H1 (cell line): ENCODE measurements at regions not wholly inside any gene's neighbourhood (a gene's known extent, or its start where the extent isn't known, plus 50 kb on each side); places are given as distances from the start of the nearest gene placed in this dataset.

ENCODE experiments used
- CTCF ChIA-PET: fragments of 300-600 bp; sonication (Branson Sonifier 250); formaldehyde crosslinking; loops from one replicate; lab custom pipeline; 2021; ENCODE audit not compliant: partially characterized antibody; lab: Charles Lee
- POLR2A ChIA-PET: fragments of 300-600 bp; sonication (Branson Sonifier 250); formaldehyde crosslinking; loops from one replicate; lab custom pipeline; 2021; ENCODE audit warnings: inconsistent platforms; ENCODE audit not compliant: partially characterized antibody; lab: Charles Lee
- DNase-seq, 2 experiments: peaks; one replicate each; pipeline versions ENCODE4 v3.0.0 to v3.0.0-alpha.2; 2010 to 2022; ENCODE audit warnings: low spot score in 2 of 2, low read depth in 1 of 2, mixed read lengths in 1 of 2
- FAIRE-seq: peaks from 2 replicates; lab custom pipeline; 2011; peaks lifted over from hg19 to GRCh38; lab: Jason Lieb, UNC
- H2AFZ ChIP-seq: 2 replicates; pipeline ENCODE4 v1.8.1; 2012; ENCODE audit warnings: low read length, inconsistent platforms
- H2AK5ac ChIP-seq: 2 replicates; pipeline ENCODE4 v1.6.1; 2013; ENCODE audit warnings: low read depth, low read length
- H2BK120ac ChIP-seq: replicated peaks from 2 replicates; pipeline ENCODE3; 2013; ENCODE audit warnings: low read depth, low read length, inconsistent platforms
- H2BK12ac ChIP-seq: 2 replicates; pipeline ENCODE4 v1.6.1; 2013; ENCODE audit warnings: low read depth, low read length
- H2BK15ac ChIP-seq: 2 replicates; pipeline ENCODE4 v1.6.1; 2013; ENCODE audit warnings: low read length
- H2BK20ac ChIP-seq: 2 replicates; pipeline ENCODE4 v1.6.1; 2013; ENCODE audit warnings: low read length
- H2BK5ac ChIP-seq: 2 replicates; pipeline ENCODE4 v1.6.1; 2013; ENCODE audit warnings: low read depth, low read length
- H3K14ac ChIP-seq: 2 replicates; pipeline ENCODE4 v1.6.1; 2013; ENCODE audit warnings: inconsistent platforms; ENCODE audit not compliant: insufficient read length
- H3K18ac ChIP-seq: 2 replicates; pipeline ENCODE4 v1.6.1; 2013; ENCODE audit warnings: low read length; ENCODE audit errors: extremely low read depth
- H3K23ac ChIP-seq: 2 replicates; pipeline ENCODE4 v1.6.1; 2013; ENCODE audit warnings: inconsistent platforms; ENCODE audit not compliant: insufficient read length
- H3K23me2 ChIP-seq: 2 replicates; pipeline ENCODE4 v1.6.1; 2013; ENCODE audit warnings: low read depth, low read length
- H3K27ac ChIP-seq: 2 replicates; pipeline ENCODE4 v1.6.1; 2011; ENCODE audit warnings: low read depth, low read length, inconsistent platforms
- H3K27me3 ChIP-seq, 4 experiments: replicated peaks in 1 of 4; 1 replicate in 1 of 4; 2 replicates in 3 of 4; pipeline versions ENCODE4 v1.6.1 to v1.8.1; 2011 to 2013; ENCODE audit warnings: low read length in 3 of 4, mild to moderate bottlenecking in 3 of 4, inconsistent platforms in 2 of 4, mixed read lengths in 2 of 4, moderate library complexity in 1 of 4; ENCODE audit not compliant: control insufficient read depth in 3 of 4, insufficient read depth in 3 of 4; ENCODE audit errors: extremely low read depth in 1 of 4
- H3K36me3 ChIP-seq, 4 experiments: 2 replicates each; pipeline versions ENCODE4 v1.6.1 to v1.8.1; 2011 to 2013; ENCODE audit warnings: mild to moderate bottlenecking in 4 of 4, low read length in 3 of 4, moderate library complexity in 2 of 4, control low read depth in 1 of 4, inconsistent platforms in 1 of 4; ENCODE audit not compliant: insufficient read depth in 4 of 4, control insufficient read depth in 2 of 4
- H3K4ac ChIP-seq: replicated peaks from 2 replicates; pipeline ENCODE3; 2013; ENCODE audit warnings: low read length, low read depth, mixed read lengths, inconsistent platforms; ENCODE audit not compliant: insufficient read length
- H3K4me1 ChIP-seq, 4 experiments: replicated peaks in 1 of 4; 1 replicate in 1 of 4; 2 replicates in 3 of 4; pipeline versions ENCODE4 v1.6.1 to v1.8.1; 2011 to 2013; ENCODE audit warnings: low read length in 3 of 4, inconsistent platforms in 2 of 4, mixed read lengths in 1 of 4; ENCODE audit not compliant: insufficient read depth in 4 of 4, control insufficient read depth in 3 of 4
- H3K4me2 ChIP-seq, 2 experiments: 2 replicates each; pipeline versions ENCODE4 v1.6.1 to v1.8.1; 2011 to 2013; ENCODE audit warnings: low read depth in 2 of 2, low read length in 2 of 2, control low read depth in 1 of 2, inconsistent platforms in 1 of 2, mild to moderate bottlenecking in 1 of 2; ENCODE audit not compliant: insufficient read depth in 1 of 2
- H3K4me3 ChIP-seq, 4 experiments: fragments of 200-600, 300-600 bp in 1 of 4; sonication (generic), shearing (Covaris generic), sonication (Bioruptor Twin) in 1 of 4; 2 replicates each; pipeline versions ENCODE4 v1.5.1 to v1.8.1; 2011 to 2016; ENCODE audit warnings: low read length in 4 of 4, low read depth in 3 of 4, control low read depth in 2 of 4, inconsistent platforms in 2 of 4, mild to moderate bottlenecking in 2 of 4, mixed read lengths in 1 of 4, moderate library complexity in 1 of 4; ENCODE audit not compliant: insufficient read depth in 2 of 4; ENCODE audit errors: extremely low read depth in 1 of 4
- H3K56ac ChIP-seq: replicated peaks from 2 replicates; pipeline ENCODE3; 2013; ENCODE audit warnings: low read depth, mild to moderate bottlenecking, mixed read lengths, low read length, inconsistent platforms; ENCODE audit not compliant: insufficient read length
- H3K79me1 ChIP-seq: 2 replicates; pipeline ENCODE4 v1.6.1; 2013; ENCODE audit warnings: low read depth, low read length, control low read depth
- H3K79me2 ChIP-seq, 2 experiments: 2 replicates each; pipeline versions ENCODE4 v1.6.1 to v1.8.1; 2012 to 2013; ENCODE audit warnings: low read length in 2 of 2, mild to moderate bottlenecking in 2 of 2, inconsistent platforms in 1 of 2; ENCODE audit not compliant: insufficient read depth in 2 of 2, control insufficient read depth in 1 of 2
- H3K9ac ChIP-seq, 4 experiments: replicated peaks in 1 of 4; 1 replicate in 1 of 4; 2 replicates in 3 of 4; pipeline versions ENCODE4 v1.6.1 to v1.8.1; 2011 to 2013; ENCODE audit warnings: low read depth in 3 of 4, low read length in 3 of 4, control low read depth in 2 of 4, mild to moderate bottlenecking in 2 of 4, moderate library complexity in 2 of 4, inconsistent platforms in 1 of 4; ENCODE audit errors: extremely low read depth in 1 of 4
- H3K9me3 ChIP-seq, 2 experiments: 2 replicates each; pipeline versions ENCODE4 v1.6.1 to v1.8.1; 2012 to 2013; ENCODE audit warnings: mild to moderate bottlenecking in 2 of 2, moderate library complexity in 2 of 2, control low read depth in 1 of 2, inconsistent platforms in 1 of 2, low read depth in 1 of 2, low read length in 1 of 2, mixed read lengths in 1 of 2; ENCODE audit not compliant: insufficient read depth in 2 of 2
- H4K20me1 ChIP-seq, 2 experiments: replicated peaks in 1 of 2; 2 replicates each; pipeline versions ENCODE3 to v1.8.1; 2011 to 2013; ENCODE audit warnings: inconsistent platforms in 2 of 2, low read length in 2 of 2, mild to moderate bottlenecking in 1 of 2; ENCODE audit not compliant: insufficient read depth in 2 of 2, control insufficient read depth in 1 of 2
- H4K5ac ChIP-seq: 2 replicates; pipeline ENCODE4 v1.6.1; 2013; ENCODE audit warnings: low read length, low read depth, mixed read lengths, inconsistent platforms; ENCODE audit not compliant: insufficient read length
- H4K8ac ChIP-seq: 2 replicates; pipeline ENCODE4 v1.8.0; 2013; ENCODE audit warnings: mild to moderate bottlenecking, moderate library complexity, low read length, inconsistent platforms; ENCODE audit not compliant: insufficient read depth; ENCODE audit errors: extremely low read depth
- H4K91ac ChIP-seq: replicated peaks from 2 replicates; pipeline ENCODE3; 2013; ENCODE audit warnings: low read length, mixed read lengths, inconsistent platforms; ENCODE audit not compliant: insufficient read length
- BACH1 ChIP-seq: IDR thresholded peaks from 2 replicates; pipeline ENCODE4 v1.6.1; 2012; ENCODE audit warnings: low read length, improper control_type of control experiment
- BCL11A ChIP-seq, 2 experiments: IDR thresholded peaks; one replicate each; pipeline ENCODE4 v1.6.1; 2011; ENCODE audit warnings: low read depth in 2 of 2, low read length in 2 of 2, mild to moderate bottlenecking in 2 of 2
- HDAC2 ChIP-seq, 2 experiments: fragments of 300-600 bp in 1 of 2; sonication (generic) in 1 of 2; IDR thresholded peaks; 2 replicates each; pipeline ENCODE4 v1.6.1; 2011 to 2012; ENCODE audit warnings: low read depth in 2 of 2, low read length in 2 of 2, mild to moderate bottlenecking in 2 of 2, moderate library complexity in 2 of 2, borderline replicate concordance in 1 of 2, inconsistent platforms in 1 of 2
- SAP30 ChIP-seq: fragments of 300-600 bp; sonication (generic); IDR thresholded peaks from 2 replicates; pipeline ENCODE4 v1.7.1; 2012; ENCODE audit warnings: low read length, moderate library complexity, mild to moderate bottlenecking, inconsistent platforms; ENCODE audit not compliant: insufficient read depth, insufficient replicate concordance
- SP1 ChIP-seq: IDR thresholded peaks from 2 replicates; pipeline ENCODE4 v1.6.1; 2011; ENCODE audit warnings: low read depth, low read length
- TBP ChIP-seq: IDR thresholded peaks from 2 replicates; pipeline ENCODE4 v1.6.1; 2011; ENCODE audit warnings: low read depth, low read length, improper control_type of control experiment
- TEAD4 ChIP-seq: IDR thresholded peaks from 2 replicates; pipeline ENCODE4 v1.6.1; 2012; ENCODE audit warnings: low read depth, low read length, inconsistent platforms, mixed read lengths
- WGBS, 2 experiments: shearing (Covaris generic) in 1 of 2; methylation state at CpG; one replicate each; pipeline versions ENCODE4 v1.1.6 to v1.1.7; 2013 to 2015; ENCODE audit warnings: low lambda C conversion rate in 2 of 2, mixed read lengths in 2 of 2, inconsistent platforms in 1 of 2, low coverage in 1 of 2, missing lambda C conversion rate in 1 of 2; ENCODE audit not compliant: insufficient replicate concordance in 2 of 2, insufficient coverage in 1 of 2, insufficient read length in 1 of 2; ENCODE audit errors: extremely low coverage in 1 of 2, missing lambda C conversion rate in 1 of 2; 5-methylcytosine and 5-hydroxymethylcytosine counted together
- TF ChIP-seq, protein P1 (sequence below): IDR thresholded peaks from 2 replicates; pipeline ENCODE4 v1.6.1; 2011; ENCODE audit warnings: low read depth, mild to moderate bottlenecking, low read length; ENCODE audit not compliant: insufficient read depth
- TF ChIP-seq, protein P2 (sequence below): IDR thresholded peaks from 2 replicates; pipeline ENCODE4 v1.6.1; 2011; ENCODE audit warnings: low read length, improper control_type of control experiment
- TF ChIP-seq, protein P3 (sequence below), 3 experiments: IDR thresholded peaks; 1 replicate in 2 of 3; 2 replicates in 1 of 3; pipeline versions ENCODE4 v1.5.1 to v1.6.1; 2011; ENCODE audit warnings: low read length in 3 of 3, mild to moderate bottlenecking in 3 of 3, inconsistent platforms in 2 of 3, low read depth in 1 of 3, moderate library complexity in 1 of 3; ENCODE audit not compliant: insufficient read depth in 1 of 3; ENCODE audit errors: control extremely low read depth in 1 of 3

DNA sequence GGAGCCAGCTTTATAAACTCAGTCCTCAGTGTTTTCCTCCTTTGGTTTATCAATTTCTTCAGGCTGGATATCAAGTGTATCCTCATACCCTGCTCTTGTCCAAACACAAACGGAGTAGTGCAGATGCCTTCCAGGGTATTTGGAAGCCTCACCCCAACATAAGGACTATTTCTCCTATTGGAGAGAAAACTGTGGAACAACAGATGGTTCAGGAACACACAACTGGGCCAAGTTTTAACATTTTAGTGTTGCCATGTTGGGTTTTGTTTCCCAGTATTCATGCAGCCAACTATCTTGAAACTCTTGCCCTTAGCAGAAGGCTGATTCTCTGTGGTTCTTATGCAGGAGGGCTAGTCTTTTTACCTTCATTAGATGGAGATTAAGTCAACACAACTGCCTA, 398.1 kb downstream of the GABRB3 start:
- no peak overlapping the region for H3K14ac ChIP-seq
- H2BK15ac ChIP-seq = no peak overlapping the region
- H3K79me1 ChIP-seq = no peaks in the 10 kb centered on the region
- POLR2A ChIA-PET = no interaction called here
- FAIRE-seq (no peak), DNase-seq (no peak)
- H2BK20ac ChIP-seq = no peak overlapping the region
- 92% methylated on average over 1 of the region's 1 CpG; no CpG with 5 or more reads in 1 of the 2 experiments for WGBS, 2 experiments
- H3K4me1 ChIP-seq = peaks cover 0 to 2% (median 0%) of the 10 kb centered on the region in 4 experiments; a peak in 1 of 7 replicates
- peaks cover 0 to 1% (median 0%) of the 10 kb centered on the region in 4 experiments; a peak in 1 of 7 replicates for H3K27me3 ChIP-seq
- no peak overlapping the region for H4K91ac ChIP-seq
- H4K8ac ChIP-seq = no peak overlapping the region
- no peaks in the 10 kb centered on the region for H3K36me3 ChIP-seq
- H2AK5ac ChIP-seq = no peak overlapping the region
- no peaks in the 10 kb centered on the region; the same call in 1 of the 2 replicates for H3K23me2 ChIP-seq
- H3K18ac ChIP-seq = no peak overlapping the region
- H3K56ac ChIP-seq = no peak overlapping the region
- no peak overlapping the region for H3K4me3 ChIP-seq
- no peak overlapping the region for H2AFZ ChIP-seq
- CTCF ChIA-PET = no interaction called here
- no peak overlapping the region for H4K5ac ChIP-seq
- no peak overlapping the region for H2BK12ac ChIP-seq
- H3K27ac ChIP-seq = no peak overlapping the region
- no peak overlapping the region for H2BK120ac ChIP-seq
- H3K23ac ChIP-seq = no peak overlapping the region
- H2BK5ac ChIP-seq = no peak overlapping the region
- no peak overlapping the region for H3K9ac ChIP-seq
- no peak overlapping the region for H3K4me2 ChIP-seq
- H3K9me3 ChIP-seq = peaks cover 0 to 2% of the 10 kb centered on the region in 2 experiments; a peak in 1 of 4 replicates
- no peaks in the 10 kb centered on the region for H4K20me1 ChIP-seq
- no peaks in the 10 kb centered on the region for H3K79me2 ChIP-seq
- no peak overlapping the region for H3K4ac ChIP-seq
- TF ChIP-seq, protein P1, sequence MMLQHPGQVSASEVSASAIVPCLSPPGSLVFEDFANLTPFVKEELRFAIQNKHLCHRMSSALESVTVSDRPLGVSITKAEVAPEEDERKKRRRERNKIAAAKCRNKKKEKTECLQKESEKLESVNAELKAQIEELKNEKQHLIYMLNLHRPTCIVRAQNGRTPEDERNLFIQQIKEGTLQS = no peak
- TF ChIP-seq SP1 (no peak), TBP (no peak), SAP30 (no peak), HDAC2 (IDR thresholded peaks at IDR 0.05; ENCODE audit: borderline replicate concordance in 1 of 2, low read depth in 2 of 2, low read length in 2 of 2) (no peak), BACH1 (no peak), TEAD4 (no peak), BCL11A (IDR thresholded peaks at IDR 0.05; ENCODE audit: low read depth in 2 of 2, low read length in 2 of 2) (no peak)
- TF ChIP-seq, protein P2, sequence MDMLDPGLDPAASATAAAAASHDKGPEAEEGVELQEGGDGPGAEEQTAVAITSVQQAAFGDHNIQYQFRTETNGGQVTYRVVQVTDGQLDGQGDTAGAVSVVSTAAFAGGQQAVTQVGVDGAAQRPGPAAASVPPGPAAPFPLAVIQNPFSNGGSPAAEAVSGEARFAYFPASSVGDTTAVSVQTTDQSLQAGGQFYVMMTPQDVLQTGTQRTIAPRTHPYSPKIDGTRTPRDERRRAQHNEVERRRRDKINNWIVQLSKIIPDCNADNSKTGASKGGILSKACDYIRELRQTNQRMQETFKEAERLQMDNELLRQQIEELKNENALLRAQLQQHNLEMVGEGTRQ = no peak
- TF ChIP-seq, protein P3, sequence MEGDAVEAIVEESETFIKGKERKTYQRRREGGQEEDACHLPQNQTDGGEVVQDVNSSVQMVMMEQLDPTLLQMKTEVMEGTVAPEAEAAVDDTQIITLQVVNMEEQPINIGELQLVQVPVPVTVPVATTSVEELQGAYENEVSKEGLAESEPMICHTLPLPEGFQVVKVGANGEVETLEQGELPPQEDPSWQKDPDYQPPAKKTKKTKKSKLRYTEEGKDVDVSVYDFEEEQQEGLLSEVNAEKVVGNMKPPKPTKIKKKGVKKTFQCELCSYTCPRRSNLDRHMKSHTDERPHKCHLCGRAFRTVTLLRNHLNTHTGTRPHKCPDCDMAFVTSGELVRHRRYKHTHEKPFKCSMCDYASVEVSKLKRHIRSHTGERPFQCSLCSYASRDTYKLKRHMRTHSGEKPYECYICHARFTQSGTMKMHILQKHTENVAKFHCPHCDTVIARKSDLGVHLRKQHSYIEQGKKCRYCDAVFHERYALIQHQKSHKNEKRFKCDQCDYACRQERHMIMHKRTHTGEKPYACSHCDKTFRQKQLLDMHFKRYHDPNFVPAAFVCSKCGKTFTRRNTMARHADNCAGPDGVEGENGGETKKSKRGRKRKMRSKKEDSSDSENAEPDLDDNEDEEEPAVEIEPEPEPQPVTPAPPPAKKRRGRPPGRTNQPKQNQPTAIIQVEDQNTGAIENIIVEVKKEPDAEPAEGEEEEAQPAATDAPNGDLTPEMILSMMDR (IDR thresholded peaks at IDR 0.05; ENCODE audit: control extremely low read depth in 1 of 3, insufficient read depth in 1 of 3, low read depth in 1 of 3, low read length in 3 of 3) = no peak
